Heart left ventricle (tissue), 13 donors: ENCODE measurements at regions not wholly inside any gene's neighbourhood (a gene's known extent, or its start where the extent isn't known, plus 50 kb on each side); places are given as distances from the start of the nearest gene placed in this dataset.

ENCODE experiments used
- CTCF ChIP-seq, 12 donors: fragments of 200-600 bp; sonication (generic) in 4 of 12; IDR thresholded peaks; one replicate each; pipeline versions ENCODE4 v1.5.0 to v1.8.0; 2018 to 2022; ENCODE audit warnings: antibody characterized with exemption in 12 of 12, mild to moderate bottlenecking in 5 of 12
- POLR2A ChIP-seq, 2 donors: fragments of 450-650 bp; IDR thresholded peaks; one replicate each; pipeline ENCODE4 v1.6.1; 2017; ENCODE audit warnings: antibody characterized with exemption in 2 of 2, mild to moderate bottlenecking in 2 of 2, moderate library complexity in 2 of 2
- donor health status: ischemic (EF 13 %, LVEDD 7.1; RV severe dilation, severe dysfunction).
- donor health status: DM: no; HTN: yes; CAD: no.
- donor health status: DM: no; HTN: no; CAD: no.
- donor health status: ischemic (EF 25% LVEDD 6.9; RV normal size, moderate dysfunction).
- donor health status: ischemic (EF 25% LVEDD 5.7; RV mildly dilated, moderate dysfunction).
- donor health status: ischemic (EF 35%, LVEDD 5.7; RV mildly dilated, moderate dysfunction).
- donor health status: nonischemic (EF 11% LVEDD 7.7; RV severe dilation, severe dysfunction).
- donor health status: DM: yes; HTN: yes; CAD: no.
- donor health status: PGD.
- donor health status: ischemic (EF 29% LVEDD 5.4; RV normal size, mild dysfunction).
- donor health status: nonischemic (EF 23%, LVEDD 6.1; RV moderate dilation, normal function).

GRCh38 chr5:158614951-158615350, 484.8 kb downstream of the EBF1 start:
- TF ChIP-seq CTCF (IDR thresholded peaks at IDR 0.05) (no peak), POLR2A (IDR thresholded peaks at IDR 0.05) (no peak)
